GM12878 (cell line): ENCODE measurements at regions not wholly inside any gene's neighbourhood (a gene's known extent, or its start where the extent isn't known, plus 50 kb on each side); places are given as distances from the start of the nearest gene placed in this dataset.

ENCODE experiments used
- ATAC-seq: fragments of 200-7000 bp; cut with Tn5 transposase; 3 replicates; pipeline ENCODE4 v1.9.1; 2020; ENCODE audit warnings: mild to moderate bottlenecking, moderate library complexity
- BruUV-seq: library from RNA; stranded (reverse); fragments of 400-500 nt; replicated peaks from 2 replicates; lab custom pipeline; 2021; lab: Mats Ljungman, UMichigan
- CTCF ChIA-PET: fragments of 300-600 bp; sonication (Branson Sonifier 250); formaldehyde crosslinking; extraction: SDS; loops from one replicate; lab custom pipeline; 2021; ENCODE audit warnings: inconsistent platforms; lab: Yijun Ruan, JAX
- POLR2A ChIA-PET: fragments of 350-600 bp; formaldehyde crosslinking; extraction: SDS; loops from one replicate; lab custom pipeline; 2021; ENCODE audit warnings: inconsistent platforms; lab: Charles Lee
- RAD21 ChIA-PET: fragments of 300-600 bp; sonication (Branson Sonifier 250); formaldehyde crosslinking; loops from one replicate; lab custom pipeline; 2023; ENCODE audit warnings: antibody characterized with exemption; ENCODE audit not compliant: unreplicated experiment; lab: Charles Lee
- SMC1A ChIA-PET: fragments of 300-600 bp; sonication (Branson Sonifier 250); formaldehyde crosslinking; loops from one replicate; lab custom pipeline; 2023; ENCODE audit not compliant: unreplicated experiment, uncharacterized antibody; lab: Charles Lee
- DNase-seq: peaks from one replicate; pipeline ENCODE4 v3.0.0-alpha.2; 2011; ENCODE audit warnings: low read depth, low spot score
- FAIRE-seq: peaks from 3 replicates; lab custom pipeline; 2011; peaks lifted over from hg19 to GRCh38; lab: Jason Lieb, UNC
- H2AFZ ChIP-seq: 2 replicates; pipeline ENCODE4 v1.6.0; 2011; ENCODE audit warnings: low read depth, low read length, control low read depth; ENCODE audit not compliant: control insufficient read depth
- H3K27ac ChIP-seq: 2 replicates; pipeline ENCODE4 v1.5.1; 2011; ENCODE audit warnings: control low read depth; ENCODE audit not compliant: control insufficient read depth, insufficient read depth
- H3K27me3 ChIP-seq, 2 experiments: replicated peaks in 1 of 2; 2 replicates each; pipeline versions ENCODE4 v1.6.0 to v1.6.1; 2011; ENCODE audit warnings: low read length in 1 of 2; ENCODE audit not compliant: control insufficient read depth in 2 of 2, insufficient read depth in 2 of 2
- H3K36me3 ChIP-seq, 2 experiments: 2 replicates each; pipeline ENCODE4 v1.5.1; 2011; ENCODE audit warnings: low read length in 1 of 2; ENCODE audit not compliant: control insufficient read depth in 2 of 2, insufficient read depth in 2 of 2
- H3K4me1 ChIP-seq: 2 replicates; pipeline ENCODE4 v1.6.1; 2011; ENCODE audit warnings: mild to moderate bottlenecking, low read length, moderate library complexity, mixed read lengths; ENCODE audit not compliant: control insufficient read depth, insufficient read depth
- H3K4me2 ChIP-seq: 2 replicates; pipeline ENCODE4 v1.6.0; 2011; ENCODE audit warnings: control low read depth; ENCODE audit not compliant: control insufficient read depth, insufficient read depth
- H3K4me3 ChIP-seq: fragments of 200-600 bp; sonication (generic); 2 replicates; pipeline ENCODE4 v1.5.1; 2016
- H3K79me2 ChIP-seq: 2 replicates; pipeline ENCODE4 v1.6.0; 2011; ENCODE audit warnings: low read length; ENCODE audit not compliant: control insufficient read depth, insufficient read depth
- H3K9ac ChIP-seq: 2 replicates; pipeline ENCODE4 v1.8.0; 2011; ENCODE audit warnings: low read length, control low read depth, mixed read lengths; ENCODE audit not compliant: control insufficient read depth, insufficient read depth
- H3K9me3 ChIP-seq: replicated peaks from 3 replicates; pipeline ENCODE4 v1.5.1; 2011; ENCODE audit warnings: mild to moderate bottlenecking, low read length; ENCODE audit not compliant: control insufficient read depth, insufficient read depth
- H4K20me1 ChIP-seq: 2 replicates; pipeline ENCODE4 v1.6.0; 2011; ENCODE audit not compliant: control insufficient read depth, insufficient read depth
- ETV6 ChIP-seq, 2 experiments: fragments of 450-650 bp in 1 of 2; IDR thresholded peaks in 1 of 2; conservative IDR thresholded peaks in 1 of 2; 2 replicates each; pipeline ENCODE4 v1.6.1; 2014; ENCODE audit warnings: antibody characterized with exemption in 1 of 2, borderline replicate concordance in 1 of 2, low read depth in 1 of 2, mild to moderate bottlenecking in 1 of 2, moderate library complexity in 1 of 2
- RCOR1 ChIP-seq: conservative IDR thresholded peaks from 2 replicates; pipeline ENCODE4 v1.6.1; 2012; ENCODE audit warnings: low read depth, low read length, improper control_type of control experiment
- RELA ChIP-seq: fragments of 450-650 bp; IDR thresholded peaks from 2 replicates; pipeline ENCODE4 v1.8.0; 2014; ENCODE audit warnings: borderline replicate concordance; ENCODE audit not compliant: partially characterized antibody
- SIX5 ChIP-seq: IDR thresholded peaks from 2 replicates; pipeline ENCODE4 v1.6.1; 2011; ENCODE audit warnings: mild to moderate bottlenecking, low read depth, low read length, moderate library complexity; ENCODE audit not compliant: severe bottlenecking
- STAT3 ChIP-seq: IDR thresholded peaks from 2 replicates; pipeline ENCODE4 v1.6.1; 2011; ENCODE audit warnings: low read depth, low read length, improper control_type of control experiment
- ZNF217 ChIP-seq: fragments of 450-650 bp; IDR thresholded peaks from 2 replicates; pipeline ENCODE4 v1.6.1; 2017; ENCODE audit warnings: antibody characterized with exemption, mild to moderate bottlenecking
- ZNF24 ChIP-seq: fragments of 450-650 bp; IDR thresholded peaks from 2 replicates; pipeline ENCODE4 v1.6.1; 2017; ENCODE audit warnings: antibody characterized with exemption, mild to moderate bottlenecking
- WGBS: methylation state at CpG from one replicate; pipeline ENCODE4 v1.1.6; 2016; ENCODE audit warnings: low lambda C conversion rate; ENCODE audit not compliant: insufficient replicate concordance, insufficient coverage; ENCODE audit errors: missing lambda C conversion rate; 5-methylcytosine and 5-hydroxymethylcytosine counted together
- in situ Hi-C: fragments of 300-500 bp; cut with MboI; formaldehyde crosslinking; loops from 9 replicates; pipeline ENCODE4 v1.14.3; 2018; ENCODE audit warnings: mixed read lengths
- intact Hi-C: fragments of 100-400 bp; cut with micrococcal nuclease; formaldehyde crosslinking; loops from one replicate; pipeline ENCODE4 v1.14.2; 2022; ENCODE audit not compliant: unreplicated experiment
- TF ChIP-seq, protein P1 (sequence below): fragments of 150-350 bp; IDR thresholded peaks from 2 replicates; pipeline ENCODE4 v1.6.1; 2014; ENCODE audit warnings: mild to moderate bottlenecking, low read depth, low read length
- TF ChIP-seq, protein P2 (sequence below): fragments of 450-650 bp; conservative IDR thresholded peaks from 2 replicates; pipeline ENCODE4 v1.6.1; 2017; ENCODE audit warnings: mild to moderate bottlenecking, moderate library complexity
- TF ChIP-seq, protein P3 (sequence below): IDR thresholded peaks from 2 replicates; pipeline ENCODE4 v1.6.1; 2012; ENCODE audit warnings: low read depth, low read length, improper control_type of control experiment
- TF ChIP-seq, protein P4 (sequence below): IDR thresholded peaks from 2 replicates; pipeline ENCODE4 v1.6.1; 2012; ENCODE audit warnings: low read length, inconsistent platforms

DNA sequence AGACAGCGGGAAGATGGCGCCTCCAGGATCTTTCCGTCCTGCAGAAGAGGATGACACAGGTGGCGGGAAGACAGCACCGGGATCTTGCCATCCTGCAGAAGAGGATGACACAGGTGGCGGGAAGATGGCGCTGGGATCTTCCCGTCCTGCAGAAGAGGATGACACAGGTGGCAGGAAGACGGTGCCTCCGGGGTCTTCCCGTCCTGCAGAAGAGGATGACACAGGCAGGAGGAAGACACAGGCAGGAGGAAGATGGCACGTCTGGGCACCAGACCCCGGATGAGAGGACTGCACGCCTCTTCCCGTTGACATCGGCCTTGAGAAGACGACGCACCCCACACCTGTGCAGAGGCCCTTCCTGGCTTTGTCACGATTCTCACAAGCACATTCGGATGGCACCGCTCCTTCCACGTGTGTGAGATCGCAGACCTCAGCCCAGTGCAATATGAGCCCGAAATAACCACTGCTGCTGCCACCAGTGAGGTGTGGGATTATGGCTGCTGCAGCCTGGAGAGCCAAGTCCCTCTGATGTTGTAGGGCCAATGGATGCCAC lies 79.4 kb upstream of the SNTG2 start:
- FAIRE-seq = no peak
- ChIA-PET CTCF (no interaction called here), RAD21 (no interaction called here), SMC1A (no interaction called here), POLR2A (no interaction called here)
- in situ Hi-C loops = no loop called here
- H3K4me1 ChIP-seq = no peaks in the 10 kb centered on the region
- H4K20me1 ChIP-seq = no peaks in the 10 kb centered on the region
- no TSS peak for BruUV-seq
- no peaks in the 10 kb centered on the region for H3K9me3 ChIP-seq
- H3K4me2 ChIP-seq = no peak overlapping the region
- 55% methylated on average over 24 of the region's 24 CpGs for WGBS
- H3K79me2 ChIP-seq = no peaks in the 10 kb centered on the region
- no peak overlapping the region for H3K9ac ChIP-seq
- no peaks in the 10 kb centered on the region for H3K36me3 ChIP-seq
- DNase-seq = no peak
- ATAC-seq = no peak
- intact Hi-C loops = no loop called here
- H3K27me3 ChIP-seq = no peaks in the 10 kb centered on the region
- no peak overlapping the region for H2AFZ ChIP-seq
- no peak overlapping the region for H3K27ac ChIP-seq
- no peak for TF ChIP-seq ZNF24
- TF ChIP-seq, protein P1, sequence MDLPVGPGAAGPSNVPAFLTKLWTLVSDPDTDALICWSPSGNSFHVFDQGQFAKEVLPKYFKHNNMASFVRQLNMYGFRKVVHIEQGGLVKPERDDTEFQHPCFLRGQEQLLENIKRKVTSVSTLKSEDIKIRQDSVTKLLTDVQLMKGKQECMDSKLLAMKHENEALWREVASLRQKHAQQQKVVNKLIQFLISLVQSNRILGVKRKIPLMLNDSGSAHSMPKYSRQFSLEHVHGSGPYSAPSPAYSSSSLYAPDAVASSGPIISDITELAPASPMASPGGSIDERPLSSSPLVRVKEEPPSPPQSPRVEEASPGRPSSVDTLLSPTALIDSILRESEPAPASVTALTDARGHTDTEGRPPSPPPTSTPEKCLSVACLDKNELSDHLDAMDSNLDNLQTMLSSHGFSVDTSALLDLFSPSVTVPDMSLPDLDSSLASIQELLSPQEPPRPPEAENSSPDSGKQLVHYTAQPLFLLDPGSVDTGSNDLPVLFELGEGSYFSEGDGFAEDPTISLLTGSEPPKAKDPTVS = no peak
- TF ChIP-seq, protein P2, sequence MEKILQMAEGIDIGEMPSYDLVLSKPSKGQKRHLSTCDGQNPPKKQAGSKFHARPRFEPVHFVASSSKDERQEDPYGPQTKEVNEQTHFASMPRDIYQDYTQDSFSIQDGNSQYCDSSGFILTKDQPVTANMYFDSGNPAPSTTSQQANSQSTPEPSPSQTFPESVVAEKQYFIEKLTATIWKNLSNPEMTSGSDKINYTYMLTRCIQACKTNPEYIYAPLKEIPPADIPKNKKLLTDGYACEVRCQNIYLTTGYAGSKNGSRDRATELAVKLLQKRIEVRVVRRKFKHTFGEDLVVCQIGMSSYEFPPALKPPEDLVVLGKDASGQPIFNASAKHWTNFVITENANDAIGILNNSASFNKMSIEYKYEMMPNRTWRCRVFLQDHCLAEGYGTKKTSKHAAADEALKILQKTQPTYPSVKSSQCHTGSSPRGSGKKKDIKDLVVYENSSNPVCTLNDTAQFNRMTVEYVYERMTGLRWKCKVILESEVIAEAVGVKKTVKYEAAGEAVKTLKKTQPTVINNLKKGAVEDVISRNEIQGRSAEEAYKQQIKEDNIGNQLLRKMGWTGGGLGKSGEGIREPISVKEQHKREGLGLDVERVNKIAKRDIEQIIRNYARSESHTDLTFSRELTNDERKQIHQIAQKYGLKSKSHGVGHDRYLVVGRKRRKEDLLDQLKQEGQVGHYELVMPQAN = no peak
- no peak for TF ChIP-seq STAT3
- TF ChIP-seq, protein P3, sequence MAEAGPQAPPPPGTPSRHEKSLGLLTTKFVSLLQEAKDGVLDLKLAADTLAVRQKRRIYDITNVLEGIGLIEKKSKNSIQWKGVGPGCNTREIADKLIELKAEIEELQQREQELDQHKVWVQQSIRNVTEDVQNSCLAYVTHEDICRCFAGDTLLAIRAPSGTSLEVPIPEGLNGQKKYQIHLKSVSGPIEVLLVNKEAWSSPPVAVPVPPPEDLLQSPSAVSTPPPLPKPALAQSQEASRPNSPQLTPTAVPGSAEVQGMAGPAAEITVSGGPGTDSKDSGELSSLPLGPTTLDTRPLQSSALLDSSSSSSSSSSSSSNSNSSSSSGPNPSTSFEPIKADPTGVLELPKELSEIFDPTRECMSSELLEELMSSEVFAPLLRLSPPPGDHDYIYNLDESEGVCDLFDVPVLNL = no peak
- TF ChIP-seq SIX5 = no peak
- no peak for TF ChIP-seq RCOR1
- no peak for TF ChIP-seq ETV6 (conservative IDR thresholded peaks at IDR 0.05 in 1 of 2, IDR thresholded peaks at IDR 0.05 in 1 of 2; ENCODE audit: borderline replicate concordance in 1 of 2, low read depth in 1 of 2)
- TF ChIP-seq RELA = no peak
- TF ChIP-seq ZNF217 = no peak
- TF ChIP-seq, protein P4, sequence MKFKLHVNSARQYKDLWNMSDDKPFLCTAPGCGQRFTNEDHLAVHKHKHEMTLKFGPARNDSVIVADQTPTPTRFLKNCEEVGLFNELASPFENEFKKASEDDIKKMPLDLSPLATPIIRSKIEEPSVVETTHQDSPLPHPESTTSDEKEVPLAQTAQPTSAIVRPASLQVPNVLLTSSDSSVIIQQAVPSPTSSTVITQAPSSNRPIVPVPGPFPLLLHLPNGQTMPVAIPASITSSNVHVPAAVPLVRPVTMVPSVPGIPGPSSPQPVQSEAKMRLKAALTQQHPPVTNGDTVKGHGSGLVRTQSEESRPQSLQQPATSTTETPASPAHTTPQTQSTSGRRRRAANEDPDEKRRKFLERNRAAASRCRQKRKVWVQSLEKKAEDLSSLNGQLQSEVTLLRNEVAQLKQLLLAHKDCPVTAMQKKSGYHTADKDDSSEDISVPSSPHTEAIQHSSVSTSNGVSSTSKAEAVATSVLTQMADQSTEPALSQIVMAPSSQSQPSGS = no peak
- no peak overlapping the region for H3K4me3 ChIP-seq
